Spleen (tissue), 7 donors: ENCODE measurements at regions not wholly inside any gene's neighbourhood (a gene's known extent, or its start where the extent isn't known, plus 50 kb on each side); places are given as distances from the start of the nearest gene placed in this dataset.

Experiments
- CTCF ChIP-seq, 11 experiments: fragments of 200-600 bp in 7 of 11; fragments of 450-650 bp in 4 of 11; sonication (generic) in 4 of 11; IDR thresholded peaks in 8 of 11; conservative IDR thresholded peaks in 3 of 11; 1 replicate in 7 of 11; 2 replicates in 4 of 11; pipeline versions ENCODE4 v1.4.0 to v1.8.0; 2016 to 2021; ENCODE audit warnings: antibody characterized with exemption in 11 of 11, inconsistent platforms in 4 of 11, mild to moderate bottlenecking in 1 of 11
- POLR2A ChIP-seq, 3 donors: fragments of 450-650 bp; IDR thresholded peaks; one replicate each; pipeline ENCODE4 v1.5.1; 2017; ENCODE audit warnings: antibody characterized with exemption in 3 of 3, mild to moderate bottlenecking in 1 of 3
- donor health status: DM: no; HTN: no; CAD: no; lungs with moderate emphysema.
- donor health status: DM: no; HTN: no; CAD: no.
- donor health status: DM: no; HTN: no; CAD: no.

- TF ChIP-seq POLR2A (IDR thresholded peaks at IDR 0.05) = no peak
- TF ChIP-seq CTCF (IDR thresholded peaks at IDR 0.05 in 8 of 11, conservative IDR thresholded peaks at IDR 0.05 in 3 of 11) = no peak
Measured at GRCh38 chr6:106724337-106724736, 95.0 kb downstream of the QRSL1 start.
